ENCODE measurements at regions not wholly inside any gene's neighbourhood (a gene's known extent, or its start where the extent isn't known, plus 50 kb on each side); places are given as distances from the start of the nearest gene placed in this dataset.

DNA sequence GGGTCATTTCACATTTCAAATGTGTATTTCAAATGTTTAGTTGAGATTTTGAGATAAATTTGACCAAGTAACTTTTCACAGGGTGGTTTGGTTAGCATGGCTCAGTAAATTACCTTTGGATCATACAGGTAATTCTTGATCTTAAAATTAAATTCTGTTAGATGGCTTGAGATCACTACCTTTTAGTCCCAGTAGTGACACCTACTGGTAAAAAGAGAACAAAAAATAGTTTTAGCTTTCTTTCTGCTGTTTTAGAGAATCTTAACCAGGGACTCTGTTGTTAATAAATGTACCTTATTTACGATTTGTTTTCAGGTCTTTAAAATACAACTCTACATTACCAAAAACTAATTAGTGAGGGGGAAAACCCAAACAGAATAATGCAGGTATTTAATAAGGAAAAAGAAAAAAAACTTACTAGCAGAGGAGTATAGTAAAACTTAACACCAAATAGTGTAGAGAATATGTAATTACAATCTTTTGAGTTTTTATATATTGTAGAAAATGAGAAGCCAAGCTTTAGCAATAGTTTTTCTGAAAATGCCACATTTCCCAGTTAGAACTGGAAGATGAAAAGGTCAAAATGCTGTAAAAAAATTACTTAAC lies 620.3 kb upstream of the AGTR1 start:
- TF ChIP-seq BHLHE40 (IDR thresholded peaks at IDR 0.05; ENCODE audit: low read depth, low read length), result no peak
- TF ChIP-seq, protein P1, sequence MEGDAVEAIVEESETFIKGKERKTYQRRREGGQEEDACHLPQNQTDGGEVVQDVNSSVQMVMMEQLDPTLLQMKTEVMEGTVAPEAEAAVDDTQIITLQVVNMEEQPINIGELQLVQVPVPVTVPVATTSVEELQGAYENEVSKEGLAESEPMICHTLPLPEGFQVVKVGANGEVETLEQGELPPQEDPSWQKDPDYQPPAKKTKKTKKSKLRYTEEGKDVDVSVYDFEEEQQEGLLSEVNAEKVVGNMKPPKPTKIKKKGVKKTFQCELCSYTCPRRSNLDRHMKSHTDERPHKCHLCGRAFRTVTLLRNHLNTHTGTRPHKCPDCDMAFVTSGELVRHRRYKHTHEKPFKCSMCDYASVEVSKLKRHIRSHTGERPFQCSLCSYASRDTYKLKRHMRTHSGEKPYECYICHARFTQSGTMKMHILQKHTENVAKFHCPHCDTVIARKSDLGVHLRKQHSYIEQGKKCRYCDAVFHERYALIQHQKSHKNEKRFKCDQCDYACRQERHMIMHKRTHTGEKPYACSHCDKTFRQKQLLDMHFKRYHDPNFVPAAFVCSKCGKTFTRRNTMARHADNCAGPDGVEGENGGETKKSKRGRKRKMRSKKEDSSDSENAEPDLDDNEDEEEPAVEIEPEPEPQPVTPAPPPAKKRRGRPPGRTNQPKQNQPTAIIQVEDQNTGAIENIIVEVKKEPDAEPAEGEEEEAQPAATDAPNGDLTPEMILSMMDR (conservative IDR thresholded peaks at IDR 0.05; ENCODE audit: low read depth, low read length), result peak; percentile 51

Measured in IMR-90 (cell line).